Loucy (cell line): ENCODE measurements at regions not wholly inside any gene's neighbourhood (a gene's known extent, or its start where the extent isn't known, plus 50 kb on each side); places are given as distances from the start of the nearest gene placed in this dataset.
"Not testable (repeated sequence)": the region's sequence is repeated elsewhere in the genome, so short reads cannot be mapped to it uniquely, and the experiment has no call there.

Source experiments
- H2AFZ ChIP-seq: fragments of 200-600 bp; sonication (generic); 2 replicates; pipeline ENCODE4 v1.6.0; 2016; ENCODE audit warnings: antibody characterized with exemption, mild to moderate bottlenecking, low read length, moderate library complexity
- H3F3A ChIP-seq: fragments of 200-600 bp; 2 replicates; pipeline ENCODE4 v1.6.0; 2016; ENCODE audit warnings: antibody characterized with exemption, low read depth, mild to moderate bottlenecking
- H3K27me3 ChIP-seq: fragments of 200-600 bp; sonication (generic); 2 replicates; pipeline ENCODE4 v1.6.1; 2014; ENCODE audit warnings: low read length, mild to moderate bottlenecking; ENCODE audit not compliant: insufficient read depth, poor library complexity, severe bottlenecking
- H3K36me3 ChIP-seq: fragments of 200-600 bp; sonication (generic); 2 replicates; pipeline ENCODE4 v1.6.1; 2016; ENCODE audit warnings: low read length; ENCODE audit not compliant: insufficient read depth
- H3K4me1 ChIP-seq: fragments of 200-600 bp; sonication (generic); 2 replicates; pipeline ENCODE4 v1.5.1; 2014; ENCODE audit warnings: low read length, mild to moderate bottlenecking; ENCODE audit not compliant: insufficient read depth, poor library complexity, severe bottlenecking
- H3K4me2 ChIP-seq: fragments of 200-600 bp; sonication (generic); 2 replicates; pipeline ENCODE4 v1.6.0; 2014; ENCODE audit warnings: antibody characterized with exemption, low read length, low read depth, mild to moderate bottlenecking; ENCODE audit not compliant: poor library complexity, severe bottlenecking
- H3K4me3 ChIP-seq: fragments of 200-600 bp; sonication (generic); 2 replicates; pipeline ENCODE4 v1.5.1; 2014; ENCODE audit warnings: low read length, mild to moderate bottlenecking, mixed read lengths; ENCODE audit not compliant: poor library complexity, severe bottlenecking
- H3K79me2 ChIP-seq: fragments of 200-600 bp; sonication (generic); 2 replicates; pipeline ENCODE4 v1.6.1; 2014; ENCODE audit warnings: low read length; ENCODE audit not compliant: insufficient read depth
- H3K9ac ChIP-seq: fragments of 200-600 bp; sonication (generic); 2 replicates; pipeline ENCODE4 v1.6.0; 2014; ENCODE audit warnings: mild to moderate bottlenecking, low read depth, low read length, moderate library complexity; ENCODE audit not compliant: poor library complexity, severe bottlenecking
- H3K9me2 ChIP-seq: fragments of 200-600 bp; sonication (generic); replicated peaks from 2 replicates; pipeline ENCODE4 v1.6.1; 2016; ENCODE audit warnings: low read depth, low read length, mixed read lengths
- H3K9me3 ChIP-seq: fragments of 200-600 bp; sonication (generic); 2 replicates; pipeline ENCODE4 v1.6.1; 2014; ENCODE audit warnings: mild to moderate bottlenecking, antibody characterized with exemption, low read length, low read depth; ENCODE audit not compliant: insufficient read depth
- H4K20me1 ChIP-seq: fragments of 200-600 bp; sonication (generic); 2 replicates; pipeline ENCODE4 v1.6.0; 2014; ENCODE audit warnings: antibody characterized with exemption, low read length, mild to moderate bottlenecking; ENCODE audit not compliant: insufficient read depth, poor library complexity, severe bottlenecking

DNA sequence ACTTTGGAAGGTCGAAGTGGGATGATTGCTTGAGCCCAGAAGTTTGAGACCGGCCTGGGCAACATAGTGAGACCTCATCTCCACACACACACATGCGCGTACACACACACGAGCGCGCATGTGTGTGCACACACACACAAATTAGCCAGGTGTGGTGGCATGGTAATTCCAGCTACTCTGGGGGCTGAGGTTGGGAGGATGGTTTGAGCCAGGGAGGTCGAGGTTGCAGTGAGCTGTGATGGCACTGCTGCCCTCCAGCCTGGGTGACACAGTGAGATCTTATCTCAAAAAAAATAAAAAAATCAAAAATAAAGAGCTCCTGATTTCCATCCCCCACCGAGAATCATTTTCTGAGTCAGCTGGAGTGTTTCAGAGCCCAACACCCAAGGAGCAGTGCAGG is 261.5 kb upstream of the PLGLB2 start:
- not testable (repeated sequence) for H3K79me2 ChIP-seq, H3K4me2 ChIP-seq, H3F3A ChIP-seq, H2AFZ ChIP-seq, H3K4me1 ChIP-seq, H3K9me3 ChIP-seq, H3K36me3 ChIP-seq, H3K9me2 ChIP-seq, H3K4me3 ChIP-seq, H3K9ac ChIP-seq, H3K27me3 ChIP-seq, H4K20me1 ChIP-seq

- H3K79me2 ChIP-seq, H3K4me2 ChIP-seq, H3K9me2 ChIP-seq, H4K20me1 ChIP-seq, H3K4me3 ChIP-seq, H3F3A ChIP-seq, H3K36me3 ChIP-seq, H3K27me3 ChIP-seq, H3K4me1 ChIP-seq, H3K9me3 ChIP-seq, H3K9ac ChIP-seq, H2AFZ ChIP-seq: not testable (repeated sequence)
Observed at GRCh38 chr2:87488021-87488420, 259.9 kb upstream of the PLGLB2 start.

GRCh38 chr2:87488991-87489390 is 258.9 kb upstream of the PLGLB2 start:
- H3K9me2 ChIP-seq, H3K9me3 ChIP-seq, H3K4me2 ChIP-seq, H3K4me1 ChIP-seq, H2AFZ ChIP-seq, H3K4me3 ChIP-seq, H3K79me2 ChIP-seq, H3F3A ChIP-seq, H3K9ac ChIP-seq, H4K20me1 ChIP-seq, H3K36me3 ChIP-seq, H3K27me3 ChIP-seq: not testable (repeated sequence)

DNA sequence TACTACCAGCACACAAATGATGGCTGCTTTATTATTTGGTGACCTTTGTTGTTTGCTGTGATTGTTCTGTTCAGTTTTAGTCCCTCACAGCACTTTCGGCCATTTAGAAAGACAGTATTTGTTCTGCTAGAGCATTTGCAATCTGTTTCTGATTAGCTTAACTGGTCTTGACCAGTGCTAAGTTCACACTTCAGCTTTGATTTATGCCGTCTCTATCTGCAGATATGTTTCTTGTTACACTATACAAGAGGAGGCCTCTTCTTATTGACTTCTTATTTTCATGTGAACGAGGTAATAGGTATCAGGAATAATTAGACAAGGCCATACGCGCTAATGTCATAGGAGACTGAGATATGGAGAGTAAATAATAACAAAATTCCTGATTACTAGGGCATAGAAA is 253.0 kb upstream of the PLGLB2 start:
- H3K36me3 ChIP-seq, H3K9me3 ChIP-seq, H3K4me2 ChIP-seq, H3K9me2 ChIP-seq, H2AFZ ChIP-seq, H3K4me1 ChIP-seq, H3K79me2 ChIP-seq, H3K27me3 ChIP-seq, H3F3A ChIP-seq, H4K20me1 ChIP-seq, H3K4me3 ChIP-seq, H3K9ac ChIP-seq: not testable (repeated sequence)

DNA sequence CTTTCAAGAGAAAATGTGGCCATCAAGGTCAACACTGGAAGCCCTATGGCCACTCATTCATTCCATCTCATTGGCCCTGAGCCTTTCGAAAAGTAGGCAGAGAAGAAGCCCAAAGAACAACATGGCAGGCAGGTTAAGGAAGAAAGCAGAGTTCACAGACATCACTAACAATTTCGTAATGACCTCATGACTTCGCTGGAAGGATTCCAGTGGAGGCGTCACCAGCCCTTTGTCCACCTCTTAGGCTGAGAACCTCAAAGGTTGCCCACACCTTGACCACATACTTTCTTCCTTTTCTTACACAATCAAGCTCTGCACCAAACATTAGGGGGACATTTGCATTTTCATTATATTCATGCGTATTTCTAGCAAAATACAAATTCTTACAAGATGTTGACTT is 252.4 kb upstream of the PLGLB2 start:
- H3F3A ChIP-seq, H3K9me3 ChIP-seq, H3K4me1 ChIP-seq, H3K27me3 ChIP-seq, H3K36me3 ChIP-seq, H3K9me2 ChIP-seq, H3K9ac ChIP-seq, H2AFZ ChIP-seq, H3K4me3 ChIP-seq, H4K20me1 ChIP-seq, H3K4me2 ChIP-seq, H3K79me2 ChIP-seq: not testable (repeated sequence)

DNA sequence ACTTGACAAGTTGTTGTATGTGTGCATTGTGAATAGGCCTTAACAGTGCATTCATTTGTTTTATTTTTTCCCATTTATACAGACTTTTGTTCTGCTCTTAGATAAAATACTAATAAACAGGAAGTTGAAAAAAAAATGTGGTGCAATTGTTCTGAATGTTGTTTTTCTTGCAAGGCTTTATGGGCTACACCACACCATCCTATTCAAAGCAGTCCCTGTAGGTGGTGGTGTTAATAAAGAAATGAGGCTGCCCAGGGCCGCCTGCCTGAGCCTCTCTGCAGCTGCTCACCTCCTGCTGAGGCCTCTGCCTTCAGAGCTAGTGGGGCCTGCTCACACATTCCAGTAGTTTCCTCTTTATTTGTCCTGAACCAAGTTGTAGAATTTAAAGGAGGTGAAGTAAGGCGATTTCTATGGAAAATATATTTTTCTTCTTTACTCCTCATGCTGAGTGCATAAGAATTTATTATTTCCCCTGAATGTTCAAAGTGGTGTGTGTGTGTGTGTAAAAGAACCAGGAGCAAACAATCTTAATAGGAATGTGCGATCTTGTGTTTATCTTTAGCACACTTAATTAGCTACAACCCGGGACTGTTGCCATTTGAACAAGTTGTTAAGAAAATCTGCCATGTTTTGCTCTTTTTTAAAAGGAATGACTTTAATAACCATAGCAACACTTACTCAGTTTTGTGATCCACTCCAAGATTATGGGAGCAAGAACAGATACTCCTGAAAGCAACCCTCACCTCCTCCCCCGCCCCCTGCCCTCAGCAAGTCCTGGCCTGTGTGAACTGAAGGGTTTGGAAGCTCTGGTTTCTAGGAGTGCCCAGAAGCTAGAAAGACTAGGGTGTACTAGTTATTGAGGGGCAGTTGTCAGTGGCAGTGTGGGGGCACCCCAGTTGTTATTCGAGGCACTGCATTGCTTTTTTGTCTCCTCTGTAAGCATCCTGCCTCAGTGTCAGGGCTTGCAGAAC is 251.6 kb upstream of the PLGLB2 start:
- not testable (repeated sequence) for H3K9ac ChIP-seq, H3F3A ChIP-seq, H3K4me1 ChIP-seq, H3K79me2 ChIP-seq, H3K4me3 ChIP-seq, H2AFZ ChIP-seq, H4K20me1 ChIP-seq, H3K9me3 ChIP-seq, H3K4me2 ChIP-seq, H3K9me2 ChIP-seq, H3K27me3 ChIP-seq, H3K36me3 ChIP-seq

- not testable (repeated sequence) for H3F3A ChIP-seq, H3K27me3 ChIP-seq, H3K79me2 ChIP-seq, H2AFZ ChIP-seq, H3K9me3 ChIP-seq, H3K4me2 ChIP-seq, H3K9me2 ChIP-seq, H3K36me3 ChIP-seq, H3K9ac ChIP-seq, H4K20me1 ChIP-seq, H3K4me3 ChIP-seq, H3K4me1 ChIP-seq
Observed at GRCh38 chr2:87497135-87497534, 250.8 kb upstream of the PLGLB2 start.
